ENCODE measurements at regions not wholly inside any gene's neighbourhood (a gene's known extent, or its start where the extent isn't known, plus 50 kb on each side); places are given as distances from the start of the nearest gene placed in this dataset.

- TF ChIP-seq CHD1 (IDR thresholded peaks at IDR 0.05; ENCODE audit: low read depth, low read length): no peak
- TF ChIP-seq EZH2 (IDR thresholded peaks at IDR 0.05; ENCODE audit: low read depth, low read length, severe bottlenecking): no peak
- TF ChIP-seq, protein P1, sequence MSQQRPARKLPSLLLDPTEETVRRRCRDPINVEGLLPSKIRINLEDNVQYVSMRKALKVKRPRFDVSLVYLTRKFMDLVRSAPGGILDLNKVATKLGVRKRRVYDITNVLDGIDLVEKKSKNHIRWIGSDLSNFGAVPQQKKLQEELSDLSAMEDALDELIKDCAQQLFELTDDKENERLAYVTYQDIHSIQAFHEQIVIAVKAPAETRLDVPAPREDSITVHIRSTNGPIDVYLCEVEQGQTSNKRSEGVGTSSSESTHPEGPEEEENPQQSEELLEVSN (IDR thresholded peaks at IDR 0.05): no peak
Observed at GRCh38 chr20:11459090-11459890, 458.4 kb upstream of the BTBD3 start (continued).

Data from H1 (cell line).